NCI-H524 treated with DMSO at 0.1 percent for 48 hours (cell line): ENCODE measurements at regions not wholly inside any gene's neighbourhood (a gene's known extent, or its start where the extent isn't known, plus 50 kb on each side); places are given as distances from the start of the nearest gene placed in this dataset.
A peak's percentile ranks its signal among the peaks of the same experiment; 100 is the strongest.
"Not testable (repeated sequence)": the region's sequence is repeated elsewhere in the genome, so short reads cannot be mapped to it uniquely, and the experiment has no call there.

ENCODE experiments used
- DNase-seq: peaks from one replicate; lab custom pipeline; 2025; lab: John Stamatoyannopoulos, UW

- no peak for DNase-seq
Measured at GRCh38 chr17:70716551-70716950, 547.2 kb downstream of the KCNJ2 start.

DNA sequence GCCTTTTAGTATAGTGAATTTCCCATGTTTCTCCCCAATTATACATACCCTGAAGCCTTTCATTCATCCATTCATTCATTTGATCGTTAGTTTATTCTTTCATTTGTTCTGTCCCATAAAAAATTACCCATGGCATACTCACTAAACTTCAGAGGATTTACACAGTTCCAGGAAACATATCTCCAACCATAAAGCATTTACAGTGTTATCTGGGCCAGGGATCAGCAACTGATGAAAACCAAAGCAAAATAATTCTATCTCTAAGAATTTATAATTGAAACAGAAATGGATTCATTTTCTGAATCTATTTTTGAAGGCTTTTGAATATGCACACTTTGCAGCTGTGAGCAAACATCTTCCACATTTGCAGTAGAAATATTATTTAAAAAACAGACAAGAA is 547.7 kb downstream of the KCNJ2 start:
- DNase-seq = no peak

GRCh38 chr17:70736375-70736957 is 567.1 kb downstream of the KCNJ2 start:
- DNase-seq = no peak

DNA sequence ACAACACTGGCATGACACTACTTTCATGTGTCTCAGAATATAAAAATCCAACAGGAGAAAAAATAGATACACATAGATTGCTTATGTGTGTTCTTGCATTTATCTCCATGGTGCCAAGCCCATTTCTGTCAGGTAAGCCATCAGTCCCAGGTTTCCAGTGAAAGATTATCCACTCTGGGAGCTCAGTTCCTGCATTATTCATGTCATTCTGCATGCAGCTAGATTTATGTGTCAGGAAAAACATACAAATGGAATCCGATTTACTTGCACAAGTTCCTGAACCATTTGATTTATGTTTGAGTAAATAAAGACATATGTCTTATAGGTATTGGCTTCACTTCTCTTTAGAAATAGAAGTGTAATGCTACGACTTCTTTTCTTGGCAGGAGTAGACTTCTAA is 569.7 kb downstream of the KCNJ2 start:
- DNase-seq = no peak

DNA sequence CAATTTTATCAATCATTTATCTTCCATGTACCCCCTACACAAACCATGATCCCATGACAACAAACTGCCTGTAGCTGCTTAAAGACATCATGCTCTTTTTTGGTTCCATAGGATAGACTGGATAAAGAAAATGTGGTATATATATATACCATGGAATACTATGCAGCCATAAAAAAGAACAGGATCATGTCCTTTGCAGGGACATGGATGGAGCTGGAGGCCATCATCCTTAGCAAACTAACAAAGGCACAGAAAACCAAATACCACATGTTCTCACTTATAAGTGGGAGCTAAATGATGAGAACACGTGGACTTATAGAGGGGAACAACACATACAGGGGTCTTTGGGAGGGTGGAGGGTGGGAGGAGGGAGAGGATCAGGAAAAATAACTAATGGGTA is 577.2 kb downstream of the KCNJ2 start:
- not testable (repeated sequence) for DNase-seq

DNA sequence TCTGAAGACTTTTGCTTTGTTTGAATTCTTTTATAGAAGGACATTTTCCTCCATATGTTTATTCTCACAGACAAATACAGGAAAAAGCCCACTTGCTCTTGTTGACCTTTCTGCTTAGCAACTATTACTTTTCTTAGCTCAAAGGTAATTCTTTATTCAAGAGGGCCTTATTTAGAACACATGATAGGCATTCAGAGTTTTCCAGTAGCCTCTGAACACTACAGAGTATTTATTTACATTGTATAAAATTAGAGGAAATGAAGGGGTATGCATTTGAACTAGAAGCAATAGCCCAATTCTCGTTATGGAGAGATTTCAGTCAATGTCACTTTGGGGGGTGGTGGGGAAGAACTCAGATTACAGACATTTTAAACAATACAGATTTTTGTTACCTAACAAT is 581.7 kb downstream of the KCNJ2 start:
- DNase-seq = no peak

GRCh38 chr17:70752461-70752860 is 583.1 kb downstream of the KCNJ2 start:
- not testable (repeated sequence) for DNase-seq

DNA sequence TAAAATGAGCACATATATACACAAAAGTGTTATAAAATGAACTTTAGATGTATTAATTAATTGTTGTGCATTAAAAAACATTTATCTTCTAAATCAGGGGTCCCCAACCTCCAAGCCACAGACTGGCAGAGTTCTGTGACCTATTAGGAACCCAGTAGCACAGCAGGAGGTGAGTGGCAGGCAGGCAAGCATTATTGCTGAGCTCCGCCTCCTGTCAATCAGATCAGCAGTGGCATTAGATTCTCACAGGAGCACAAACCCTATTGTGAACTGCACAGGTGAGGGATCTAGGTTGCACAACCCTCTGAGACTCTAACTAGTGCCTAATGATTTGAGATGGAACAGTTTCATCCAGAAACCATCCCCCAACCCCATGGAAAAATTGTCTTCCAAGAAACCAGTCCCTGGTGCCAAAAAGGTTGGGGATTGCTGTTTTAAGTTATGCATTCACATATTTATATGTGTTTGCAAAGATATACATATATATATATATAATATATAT is 583.7 kb downstream of the KCNJ2 start:
- no peak for DNase-seq

DNA sequence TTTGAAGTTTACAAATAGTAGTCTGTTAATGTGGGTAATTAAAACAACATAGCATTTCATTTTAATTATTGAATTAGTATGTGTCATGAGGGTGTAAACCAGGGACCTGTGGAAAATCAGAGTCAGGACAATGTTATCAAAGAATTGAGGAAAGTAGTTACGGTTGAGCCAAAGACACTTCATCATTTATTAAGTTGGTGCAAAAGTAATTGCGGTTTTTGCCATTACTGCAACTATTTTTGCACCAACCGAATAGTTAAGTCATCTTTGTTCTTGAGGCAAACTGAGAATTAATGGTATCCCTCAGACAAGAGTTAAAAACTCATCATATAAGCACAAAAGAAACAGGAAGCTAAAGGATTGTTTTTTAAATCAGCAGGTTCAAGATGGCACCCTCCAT is 593.7 kb downstream of the KCNJ2 start:
- DNase-seq = no peak

DNA sequence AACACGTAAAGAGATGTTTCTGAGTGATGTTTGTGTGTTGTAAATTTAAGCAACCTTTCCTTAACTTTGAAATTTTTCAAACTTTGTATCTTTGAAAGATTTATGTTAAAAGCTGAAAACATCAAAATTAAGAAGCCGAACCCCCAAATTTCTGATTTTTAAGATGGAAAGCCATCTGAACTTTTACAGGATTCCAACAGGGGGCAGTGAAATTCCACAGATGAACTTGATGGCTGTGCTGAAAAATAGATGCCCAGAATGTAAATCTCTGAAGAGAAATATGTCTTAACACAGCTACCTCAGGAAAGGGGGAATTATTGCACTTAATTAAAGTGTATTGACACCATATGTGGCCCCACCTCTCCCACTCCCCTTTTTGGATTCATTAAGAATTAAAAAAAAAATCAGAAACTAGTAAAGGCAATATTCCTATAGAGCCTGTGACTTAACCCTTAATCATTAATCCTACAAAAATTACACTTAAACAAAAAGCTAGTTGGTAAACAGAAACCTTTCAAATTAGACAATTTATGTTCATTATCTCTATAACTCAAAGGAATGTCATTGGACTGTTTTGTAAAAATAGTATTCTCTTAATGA is 597.9 kb downstream of the KCNJ2 start:
- no peak for DNase-seq

DNA sequence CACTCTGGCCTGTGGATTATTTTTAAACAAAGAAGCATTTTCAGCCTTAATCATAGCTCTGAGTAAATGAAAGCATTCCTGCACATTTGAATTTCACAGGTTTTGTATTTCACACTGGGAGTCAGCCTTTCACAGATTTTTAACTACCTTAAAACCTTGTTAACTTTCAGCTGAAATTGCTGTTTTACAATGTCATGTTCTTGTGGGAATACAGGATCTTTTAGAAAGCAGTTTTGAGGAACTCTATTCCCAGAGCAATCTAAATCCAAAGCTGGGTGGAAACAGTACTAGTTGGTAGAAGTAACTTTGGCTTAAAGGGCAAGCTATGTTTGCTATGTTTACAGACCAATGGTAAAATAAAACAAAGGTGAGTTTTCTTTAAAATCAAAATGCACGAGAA is 600.6 kb downstream of the KCNJ2 start:
- DNase-seq = no peak

DNA sequence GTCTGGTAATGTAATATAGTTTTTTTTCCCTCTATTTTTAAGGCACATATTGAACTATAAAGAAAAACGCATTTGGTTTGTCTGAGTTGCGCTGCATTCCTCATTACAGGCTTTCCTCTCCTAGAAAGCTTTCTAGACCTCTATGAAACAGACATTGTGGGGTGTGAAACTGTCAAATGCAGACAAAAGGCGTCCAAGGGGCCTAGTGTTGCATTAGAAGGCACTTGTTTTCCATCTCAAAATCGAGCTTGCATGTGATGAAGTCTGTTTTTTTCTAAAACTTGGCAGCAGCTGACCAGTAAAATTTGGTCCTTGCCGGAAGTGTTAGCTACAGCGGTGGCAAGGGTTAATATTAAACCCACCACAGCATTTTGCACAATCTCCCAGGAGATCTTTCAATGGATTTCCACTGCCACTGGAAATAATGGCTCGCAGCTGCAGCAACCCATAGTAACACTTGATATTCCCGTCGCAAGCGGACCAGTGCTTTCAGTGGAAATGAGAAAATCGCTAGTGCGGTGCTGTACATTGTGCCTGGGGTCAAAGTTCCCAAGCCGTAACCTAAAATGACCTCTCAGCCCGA is 602.6 kb downstream of the KCNJ2 start:
- DNase-seq = no peak

DNA sequence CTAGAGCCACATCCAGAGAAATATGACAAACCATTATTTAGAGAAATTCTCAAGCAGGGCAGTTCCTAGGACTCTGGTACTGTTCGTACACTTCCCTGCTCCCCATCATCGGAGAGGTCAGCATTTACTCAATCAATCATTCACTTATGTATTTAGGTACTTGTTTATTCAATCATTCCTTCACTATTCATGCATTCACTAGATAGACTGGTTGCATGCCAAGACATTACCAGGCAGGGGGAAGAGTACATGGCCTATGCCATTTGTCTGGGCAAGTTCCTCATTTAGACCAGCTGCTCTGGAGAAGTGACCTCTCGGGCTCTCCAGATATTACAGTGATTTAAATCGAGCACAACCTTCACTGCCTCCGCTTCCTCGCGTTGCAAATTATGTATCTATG is 603.4 kb downstream of the KCNJ2 start:
- no peak for DNase-seq

DNA sequence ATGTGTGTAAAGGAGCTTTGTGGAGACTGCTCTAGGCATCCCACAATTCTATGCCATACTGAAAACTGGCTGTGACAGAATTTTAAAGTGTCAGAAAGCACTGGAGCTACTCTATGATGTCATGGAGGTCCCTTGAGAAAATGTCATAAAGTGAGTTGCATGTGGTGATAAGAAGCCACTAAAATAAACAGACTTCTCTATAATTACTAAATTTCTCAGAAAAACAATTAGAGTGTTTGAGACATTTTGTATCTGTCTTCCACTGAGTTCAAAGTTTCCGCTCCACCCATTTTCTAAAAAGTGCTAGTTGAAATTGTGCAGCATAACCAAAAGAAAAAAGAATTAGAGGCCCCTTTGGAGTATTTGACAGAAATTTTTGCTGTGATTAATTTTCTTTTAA is 603.9 kb downstream of the KCNJ2 start:
- DNase-seq = no peak

DNA sequence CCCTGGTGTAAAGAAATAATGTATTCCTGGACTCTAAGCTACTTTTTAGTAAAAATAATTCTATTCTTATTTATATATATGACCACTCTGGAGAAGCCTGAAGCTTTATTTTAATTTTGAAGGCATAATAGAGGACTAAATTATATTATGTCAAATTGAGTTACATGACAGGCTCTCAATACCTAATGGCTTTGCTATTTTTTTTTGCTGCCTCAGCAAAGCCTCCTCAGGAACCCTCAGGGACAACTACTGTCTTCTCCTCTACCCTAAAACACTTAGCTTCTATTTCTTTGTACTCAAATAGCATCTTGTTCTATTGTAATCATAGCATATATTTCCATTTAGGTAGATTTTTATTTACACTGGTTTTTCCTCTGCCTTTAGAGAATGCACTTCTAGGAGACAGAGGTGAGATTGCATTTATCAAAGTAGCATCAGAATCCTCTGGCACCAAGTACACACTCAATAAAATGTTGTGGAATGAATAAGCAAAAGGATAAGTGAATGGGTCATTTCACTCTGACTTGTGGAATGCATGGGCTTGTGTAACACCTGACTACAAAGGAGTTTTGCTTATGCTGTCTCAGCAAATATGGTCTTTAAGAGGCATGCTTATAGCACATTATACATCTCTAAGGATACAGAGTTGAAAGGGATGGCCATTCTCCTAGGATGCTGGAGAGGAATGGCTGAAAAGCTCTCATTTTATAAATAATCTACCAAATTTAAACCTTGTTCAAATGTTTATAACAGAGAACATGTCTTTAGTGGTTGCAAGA is 605.2 kb downstream of the KCNJ2 start:
- DNase-seq = no peak

DNA sequence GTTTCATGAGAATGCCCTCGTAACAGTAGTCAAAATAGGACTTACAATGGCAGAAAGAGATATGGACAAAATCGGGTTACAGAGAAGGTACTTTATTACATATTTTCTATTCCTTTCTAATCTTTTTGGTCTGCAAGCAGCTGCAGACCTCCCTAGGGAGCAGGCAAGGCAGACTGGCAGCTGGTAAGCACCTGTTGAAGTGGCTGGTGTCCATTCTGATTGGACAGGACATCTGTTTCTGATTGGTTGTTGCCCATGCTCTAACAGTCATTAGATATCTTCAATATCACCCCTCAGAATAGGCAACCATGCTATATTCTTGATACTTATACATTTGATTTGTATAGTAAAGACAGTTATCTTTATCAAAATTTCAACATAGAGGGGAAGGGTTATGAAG is 606.3 kb downstream of the KCNJ2 start:
- peak; percentile 37 for DNase-seq

DNA sequence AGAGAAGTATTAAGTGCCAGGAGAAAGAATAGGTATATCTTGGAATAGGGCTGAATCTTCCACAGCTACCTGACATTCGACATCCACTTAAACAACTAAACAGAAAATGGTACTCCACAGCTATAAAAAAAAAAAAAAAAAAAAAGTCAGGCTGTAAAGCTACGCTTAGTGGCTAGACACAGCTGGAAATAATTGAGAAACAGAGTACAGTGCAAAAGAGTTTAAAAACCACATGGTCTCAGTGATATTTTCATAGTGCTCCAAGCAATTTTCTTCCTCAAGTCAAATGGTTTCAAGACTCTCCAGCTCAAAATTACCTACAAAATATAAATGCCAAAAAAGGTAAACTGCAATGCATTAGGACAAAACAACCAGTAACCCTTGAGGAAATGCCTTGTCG is 607.1 kb downstream of the KCNJ2 start:
- DNase-seq = no peak

- DNase-seq = no peak
Measured at GRCh38 chr17:70780031-70780430, 610.7 kb downstream of the KCNJ2 start.

GRCh38 chr17:70786081-70786480 is 616.7 kb downstream of the KCNJ2 start:
- no peak for DNase-seq

DNA sequence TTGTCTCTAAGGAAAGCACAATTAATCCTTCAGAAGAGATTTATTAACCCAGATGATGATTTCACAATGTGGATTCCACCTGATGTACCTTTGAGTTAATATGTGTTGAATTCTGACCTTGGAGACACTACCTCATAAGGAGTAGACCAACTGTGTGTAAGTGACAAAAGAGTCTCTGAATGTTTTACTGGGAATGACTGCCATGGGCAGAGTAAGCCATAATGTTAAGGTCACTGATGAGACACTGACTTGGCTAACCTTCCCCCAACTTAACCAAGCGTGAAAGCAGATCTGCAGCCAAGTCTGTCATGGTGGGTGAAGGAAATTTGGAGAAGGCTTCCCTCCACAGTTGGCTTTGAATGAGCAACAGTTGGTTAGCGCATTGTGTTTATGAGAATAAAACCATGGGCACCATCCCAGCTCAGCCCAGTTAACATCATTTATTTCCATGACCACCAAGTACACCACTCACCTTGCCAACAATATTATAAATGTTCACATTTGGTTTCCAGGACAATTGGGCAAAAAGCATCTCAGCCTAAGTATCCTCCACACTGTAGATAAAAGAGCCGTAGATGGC is 618.5 kb downstream of the KCNJ2 start:
- no peak for DNase-seq

GRCh38 chr17:70791748-70792443 is 622.6 kb downstream of the KCNJ2 start:
- no peak for DNase-seq

DNA sequence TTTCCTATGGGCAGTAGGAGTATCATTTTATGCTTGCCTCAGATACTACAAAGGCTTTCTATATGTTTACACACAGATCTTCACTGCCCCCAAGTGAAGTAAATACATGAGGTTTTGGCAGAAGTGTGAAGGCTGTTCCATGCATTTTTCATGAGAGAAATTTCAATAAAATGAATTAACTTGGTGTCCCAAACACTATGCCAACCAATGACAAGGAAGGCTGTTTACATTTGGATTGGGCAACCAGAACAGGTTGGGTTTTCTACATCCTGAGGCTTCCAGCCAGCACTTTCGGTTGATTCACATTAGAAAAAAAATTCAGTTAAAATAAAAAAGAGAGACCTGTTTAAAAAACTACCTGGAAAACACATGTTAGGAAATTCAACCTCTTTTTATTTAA is 625.4 kb downstream of the KCNJ2 start:
- DNase-seq = no peak
